GM12878 (cell line): ENCODE measurements at regions not wholly inside any gene's neighbourhood (a gene's known extent, or its start where the extent isn't known, plus 50 kb on each side); places are given as distances from the start of the nearest gene placed in this dataset.

Source experiments
- ATAC-seq: fragments of 200-7000 bp; cut with Tn5 transposase; 3 replicates; pipeline ENCODE4 v1.9.1; 2020; ENCODE audit warnings: mild to moderate bottlenecking, moderate library complexity
- BruUV-seq: library from RNA; stranded (reverse); fragments of 400-500 nt; replicated peaks from 2 replicates; lab custom pipeline; 2021; lab: Mats Ljungman, UMichigan
- CTCF ChIA-PET: fragments of 300-600 bp; sonication (Branson Sonifier 250); formaldehyde crosslinking; extraction: SDS; loops from one replicate; lab custom pipeline; 2021; ENCODE audit warnings: inconsistent platforms; lab: Yijun Ruan, JAX
- POLR2A ChIA-PET: fragments of 350-600 bp; formaldehyde crosslinking; extraction: SDS; loops from one replicate; lab custom pipeline; 2021; ENCODE audit warnings: inconsistent platforms; lab: Charles Lee
- RAD21 ChIA-PET: fragments of 300-600 bp; sonication (Branson Sonifier 250); formaldehyde crosslinking; loops from one replicate; lab custom pipeline; 2023; ENCODE audit warnings: antibody characterized with exemption; ENCODE audit not compliant: unreplicated experiment; lab: Charles Lee
- SMC1A ChIA-PET: fragments of 300-600 bp; sonication (Branson Sonifier 250); formaldehyde crosslinking; loops from one replicate; lab custom pipeline; 2023; ENCODE audit not compliant: unreplicated experiment, uncharacterized antibody; lab: Charles Lee
- DNase-seq: peaks from one replicate; pipeline ENCODE4 v3.0.0-alpha.2; 2011; ENCODE audit warnings: low read depth, low spot score
- FAIRE-seq: peaks from 3 replicates; lab custom pipeline; 2011; peaks lifted over from hg19 to GRCh38; lab: Jason Lieb, UNC
- H2AFZ ChIP-seq: 2 replicates; pipeline ENCODE4 v1.6.0; 2011; ENCODE audit warnings: low read depth, low read length, control low read depth; ENCODE audit not compliant: control insufficient read depth
- H3K27ac ChIP-seq: 2 replicates; pipeline ENCODE4 v1.5.1; 2011; ENCODE audit warnings: control low read depth; ENCODE audit not compliant: control insufficient read depth, insufficient read depth
- H3K27me3 ChIP-seq, 2 experiments: replicated peaks in 1 of 2; 2 replicates each; pipeline versions ENCODE4 v1.6.0 to v1.6.1; 2011; ENCODE audit warnings: low read length in 1 of 2; ENCODE audit not compliant: control insufficient read depth in 2 of 2, insufficient read depth in 2 of 2
- H3K36me3 ChIP-seq, 2 experiments: 2 replicates each; pipeline ENCODE4 v1.5.1; 2011; ENCODE audit warnings: low read length in 1 of 2; ENCODE audit not compliant: control insufficient read depth in 2 of 2, insufficient read depth in 2 of 2
- H3K4me1 ChIP-seq: 2 replicates; pipeline ENCODE4 v1.6.1; 2011; ENCODE audit warnings: mild to moderate bottlenecking, low read length, moderate library complexity, mixed read lengths; ENCODE audit not compliant: control insufficient read depth, insufficient read depth
- H3K4me2 ChIP-seq: 2 replicates; pipeline ENCODE4 v1.6.0; 2011; ENCODE audit warnings: control low read depth; ENCODE audit not compliant: control insufficient read depth, insufficient read depth
- H3K4me3 ChIP-seq: fragments of 200-600 bp; sonication (generic); 2 replicates; pipeline ENCODE4 v1.5.1; 2016
- H3K79me2 ChIP-seq: 2 replicates; pipeline ENCODE4 v1.6.0; 2011; ENCODE audit warnings: low read length; ENCODE audit not compliant: control insufficient read depth, insufficient read depth
- H3K9ac ChIP-seq: 2 replicates; pipeline ENCODE4 v1.8.0; 2011; ENCODE audit warnings: low read length, control low read depth, mixed read lengths; ENCODE audit not compliant: control insufficient read depth, insufficient read depth
- H3K9me3 ChIP-seq: replicated peaks from 3 replicates; pipeline ENCODE4 v1.5.1; 2011; ENCODE audit warnings: mild to moderate bottlenecking, low read length; ENCODE audit not compliant: control insufficient read depth, insufficient read depth
- H4K20me1 ChIP-seq: 2 replicates; pipeline ENCODE4 v1.6.0; 2011; ENCODE audit not compliant: control insufficient read depth, insufficient read depth
- ATF2 ChIP-seq: IDR thresholded peaks from 2 replicates; pipeline ENCODE4 v1.6.1; 2012; ENCODE audit warnings: low read length, inconsistent platforms
- BHLHE40 ChIP-seq, 2 experiments: fragments of 450-650 bp in 1 of 2; IDR thresholded peaks; 2 replicates each; pipeline ENCODE4 v1.6.1; 2011 to 2017; ENCODE audit warnings: low read depth in 2 of 2, borderline replicate concordance in 1 of 2, improper control_type of control experiment in 1 of 2, low read length in 1 of 2, mild to moderate bottlenecking in 1 of 2
- ESRRA ChIP-seq: IDR thresholded peaks from 2 replicates; pipeline ENCODE4 v1.6.1; 2012; ENCODE audit warnings: mild to moderate bottlenecking, low read length, improper control_type of control experiment
- HSF1 ChIP-seq: fragments of 150-350 bp; IDR thresholded peaks from 2 replicates; pipeline ENCODE4 v1.6.1; 2014; ENCODE audit warnings: mild to moderate bottlenecking, low read depth, low read length
- IRF3 ChIP-seq: fragments of 450-650 bp; IDR thresholded peaks from 2 replicates; pipeline ENCODE4 v1.6.1; 2014; ENCODE audit warnings: mild to moderate bottlenecking
- JUND ChIP-seq: IDR thresholded peaks from 2 replicates; pipeline ENCODE4 v1.6.1; 2012; ENCODE audit warnings: low read depth, mild to moderate bottlenecking, low read length, improper control_type of control experiment, moderate library complexity
- KDM1A ChIP-seq: fragments of 200-600 bp; sonication (generic); IDR thresholded peaks from 2 replicates; pipeline ENCODE4 v1.6.1; 2016; ENCODE audit warnings: borderline replicate concordance
- MXI1 ChIP-seq: fragments of 150-350 bp; IDR thresholded peaks from 2 replicates; pipeline ENCODE4 v1.6.1; 2011; ENCODE audit warnings: low read depth, mild to moderate bottlenecking, inconsistent platforms, low read length, improper control_type of control experiment
- NKRF ChIP-seq: fragments of 450-650 bp; conservative IDR thresholded peaks from 2 replicates; pipeline ENCODE4 v1.6.1; 2017; ENCODE audit warnings: mild to moderate bottlenecking, moderate library complexity
- PML ChIP-seq: IDR thresholded peaks from 2 replicates; pipeline ENCODE4 v1.6.1; 2012; ENCODE audit warnings: low read length, inconsistent platforms
- RBBP5 ChIP-seq: fragments of 200-600 bp; sonication (generic); conservative IDR thresholded peaks from 2 replicates; pipeline ENCODE4 v1.6.1; 2016
- SMARCA5 ChIP-seq: fragments of 450-650 bp; IDR thresholded peaks from 2 replicates; pipeline ENCODE4 v1.6.1; 2017; ENCODE audit warnings: mild to moderate bottlenecking
- TAF1 ChIP-seq: IDR thresholded peaks from 2 replicates; pipeline ENCODE4 v1.6.1; 2011; ENCODE audit warnings: mild to moderate bottlenecking, low read depth, low read length, borderline replicate concordance
- TARDBP ChIP-seq: IDR thresholded peaks from 2 replicates; pipeline ENCODE4 v1.6.1; 2016; ENCODE audit warnings: borderline replicate concordance
- ZBTB40 ChIP-seq: fragments of 450-650 bp; IDR thresholded peaks from 2 replicates; pipeline ENCODE4 v1.6.1; 2016; ENCODE audit warnings: mild to moderate bottlenecking, moderate library complexity, borderline replicate concordance
- WGBS: methylation state at CpG from one replicate; pipeline ENCODE4 v1.1.6; 2016; ENCODE audit warnings: low lambda C conversion rate; ENCODE audit not compliant: insufficient replicate concordance, insufficient coverage; ENCODE audit errors: missing lambda C conversion rate; 5-methylcytosine and 5-hydroxymethylcytosine counted together
- in situ Hi-C: fragments of 300-500 bp; cut with MboI; formaldehyde crosslinking; loops from 9 replicates; pipeline ENCODE4 v1.14.3; 2018; ENCODE audit warnings: mixed read lengths
- intact Hi-C: fragments of 100-400 bp; cut with micrococcal nuclease; formaldehyde crosslinking; loops from one replicate; pipeline ENCODE4 v1.14.2; 2022; ENCODE audit not compliant: unreplicated experiment

- no peaks in the 10 kb centered on the region for H3K27me3 ChIP-seq
- no peak for TF ChIP-seq TARDBP
- TF ChIP-seq SMARCA5: no peak
- TF ChIP-seq KDM1A: no peak
- no peak for TF ChIP-seq BHLHE40 (IDR thresholded peaks at IDR 0.05; ENCODE audit: borderline replicate concordance in 1 of 2, low read depth in 2 of 2, low read length in 1 of 2)
- TF ChIP-seq ZBTB40: no peak
- TF ChIP-seq IRF3: no peak
- TF ChIP-seq ESRRA: no peak
- TF ChIP-seq MXI1: no peak
- TF ChIP-seq RBBP5: no peak
- no peak for TF ChIP-seq HSF1
- TF ChIP-seq TAF1: no peak
- TF ChIP-seq NKRF: no peak
- no peak for TF ChIP-seq JUND
- no peak for TF ChIP-seq PML
- TF ChIP-seq ATF2: no peak
- TF ChIP-seq, all 136 proteins: peak for 0
- DNase-seq (no peak), ATAC-seq (no peak), FAIRE-seq (no peak)
- Histone ChIP-seq H3K4me1 (no peaks in the 10 kb centered on the region), H3K36me3 (no peaks in the 10 kb centered on the region), H2AFZ (no peak overlapping the region), H3K79me2 (no peaks in the 10 kb centered on the region), H4K20me1 (no peaks in the 10 kb centered on the region), H3K9me3 (no peaks in the 10 kb centered on the region), H3K9ac (no peak overlapping the region), H3K4me2 (no peak overlapping the region), H3K27ac (no peak overlapping the region), H3K4me3 (no peak overlapping the region)
- POLR2A ChIA-PET: no interaction called here
- intact Hi-C loops (no loop called here), in situ Hi-C loops (no loop called here)
- CTCF ChIA-PET: no interaction called here
- RAD21 ChIA-PET: no interaction called here
- SMC1A ChIA-PET: no interaction called here
- no TSS peak for BruUV-seq
- 6% methylated on average over 1 of the region's 1 CpG for WGBS
Measured at GRCh38 chr9:107952773-107953172, 463.2 kb upstream of the KLF4 start.
